Brain microvascular endothelial cell (primary cell): ENCODE measurements at regions not wholly inside any gene's neighbourhood (a gene's known extent, or its start where the extent isn't known, plus 50 kb on each side); places are given as distances from the start of the nearest gene placed in this dataset.

Experiments used
- DNase-seq: peaks from one replicate; pipeline ENCODE4 v3.0.0-alpha.2; 2020
- H3K27ac ChIP-seq: fragments of 250-450 bp; sonication (Bioruptor Pico); 2 replicates; pipeline ENCODE4 v1.5.1; 2020; ENCODE audit warnings: mild to moderate bottlenecking, moderate library complexity
- H3K27me3 ChIP-seq: fragments of 250-450 bp; sonication (Bioruptor Pico); replicated peaks from 2 replicates; pipeline ENCODE4 v1.5.1; 2020; ENCODE audit warnings: mild to moderate bottlenecking
- H3K36me3 ChIP-seq: fragments of 250-450 bp; sonication (Bioruptor Pico); replicated peaks from 2 replicates; pipeline ENCODE4 v1.5.1; 2020; ENCODE audit warnings: mild to moderate bottlenecking
- H3K4me3 ChIP-seq: 2 replicates; pipeline ENCODE4 v1.5.1; 2011; ENCODE audit warnings: low read depth, mild to moderate bottlenecking, control low read depth, low read length, moderate library complexity
- in situ Hi-C: cut with HindIII; loops from 2 replicates; pipeline ENCODE4 v1.10.0; 2017; ENCODE audit warnings: low sequenced_read_pairs, low pct_ligation_motif_present
- TF ChIP-seq, protein P1 (sequence below): IDR thresholded peaks from 2 replicates; pipeline ENCODE4 v1.5.1; 2011; ENCODE audit warnings: low read depth, mild to moderate bottlenecking, moderate library complexity, low read length, control low read depth, inconsistent platforms; ENCODE audit errors: missing control alignments

DNA sequence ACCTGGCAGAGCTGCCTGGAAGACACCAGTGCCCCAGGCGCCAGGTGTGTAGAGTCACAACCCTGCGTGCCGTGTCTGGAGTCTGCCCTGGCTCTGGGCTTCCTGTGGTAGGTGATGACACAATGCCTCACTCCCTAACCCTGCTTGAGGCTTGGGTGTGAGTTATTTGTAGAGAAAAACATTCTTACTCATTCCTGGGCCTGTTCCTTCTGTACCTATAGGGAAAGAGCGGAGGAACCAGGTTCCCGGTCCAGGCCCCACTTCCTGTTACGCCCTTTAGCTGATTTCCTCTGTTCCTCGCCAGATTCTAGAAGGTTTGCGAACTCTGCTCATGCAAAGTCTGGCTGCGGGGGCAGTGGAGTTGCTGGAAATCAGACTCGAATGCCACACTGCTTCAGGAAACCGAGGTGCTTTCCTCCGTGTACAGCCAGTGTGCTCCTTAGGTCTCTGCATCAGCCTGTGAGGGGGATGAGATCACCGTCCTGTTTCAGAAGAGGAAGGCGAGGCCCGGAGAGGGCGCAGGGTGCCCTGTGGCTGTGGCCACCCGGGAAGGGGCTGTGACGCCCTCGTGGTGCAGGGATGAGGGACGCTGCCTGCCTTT is 67.1 kb upstream of the DUSP22 start:
- H3K4me3 ChIP-seq = no peak overlapping the region
- peaks cover 3% of the 10 kb centered on the region for H3K27me3 ChIP-seq
- H3K36me3 ChIP-seq = no peaks in the 10 kb centered on the region
- TF ChIP-seq, protein P1, sequence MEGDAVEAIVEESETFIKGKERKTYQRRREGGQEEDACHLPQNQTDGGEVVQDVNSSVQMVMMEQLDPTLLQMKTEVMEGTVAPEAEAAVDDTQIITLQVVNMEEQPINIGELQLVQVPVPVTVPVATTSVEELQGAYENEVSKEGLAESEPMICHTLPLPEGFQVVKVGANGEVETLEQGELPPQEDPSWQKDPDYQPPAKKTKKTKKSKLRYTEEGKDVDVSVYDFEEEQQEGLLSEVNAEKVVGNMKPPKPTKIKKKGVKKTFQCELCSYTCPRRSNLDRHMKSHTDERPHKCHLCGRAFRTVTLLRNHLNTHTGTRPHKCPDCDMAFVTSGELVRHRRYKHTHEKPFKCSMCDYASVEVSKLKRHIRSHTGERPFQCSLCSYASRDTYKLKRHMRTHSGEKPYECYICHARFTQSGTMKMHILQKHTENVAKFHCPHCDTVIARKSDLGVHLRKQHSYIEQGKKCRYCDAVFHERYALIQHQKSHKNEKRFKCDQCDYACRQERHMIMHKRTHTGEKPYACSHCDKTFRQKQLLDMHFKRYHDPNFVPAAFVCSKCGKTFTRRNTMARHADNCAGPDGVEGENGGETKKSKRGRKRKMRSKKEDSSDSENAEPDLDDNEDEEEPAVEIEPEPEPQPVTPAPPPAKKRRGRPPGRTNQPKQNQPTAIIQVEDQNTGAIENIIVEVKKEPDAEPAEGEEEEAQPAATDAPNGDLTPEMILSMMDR = no peak
- in situ Hi-C loops = no loop called here
- no peak for DNase-seq
- H3K27ac ChIP-seq = no peak overlapping the region

DNA sequence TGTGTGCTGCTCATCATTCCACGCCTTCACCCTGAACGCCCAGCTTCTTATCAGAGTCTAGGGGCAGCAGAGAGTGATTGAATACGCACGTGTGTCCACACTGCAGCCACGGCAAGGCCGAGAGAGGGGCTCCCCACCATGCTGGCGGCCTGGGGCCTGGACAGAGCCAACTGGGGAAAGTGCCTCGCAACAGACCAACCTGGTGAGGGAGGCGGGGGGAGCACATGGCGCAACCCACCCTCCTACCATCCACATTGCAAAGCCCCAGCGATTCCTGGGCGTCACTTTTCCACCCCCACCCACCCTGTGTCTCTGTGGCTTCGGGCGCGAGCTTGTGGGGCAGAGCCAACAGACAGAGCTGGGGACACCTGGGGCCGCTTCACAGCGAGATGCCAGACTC is 66.4 kb upstream of the DUSP22 start:
- H3K27ac ChIP-seq = no peak overlapping the region
- no peak overlapping the region for H3K4me3 ChIP-seq

DNA sequence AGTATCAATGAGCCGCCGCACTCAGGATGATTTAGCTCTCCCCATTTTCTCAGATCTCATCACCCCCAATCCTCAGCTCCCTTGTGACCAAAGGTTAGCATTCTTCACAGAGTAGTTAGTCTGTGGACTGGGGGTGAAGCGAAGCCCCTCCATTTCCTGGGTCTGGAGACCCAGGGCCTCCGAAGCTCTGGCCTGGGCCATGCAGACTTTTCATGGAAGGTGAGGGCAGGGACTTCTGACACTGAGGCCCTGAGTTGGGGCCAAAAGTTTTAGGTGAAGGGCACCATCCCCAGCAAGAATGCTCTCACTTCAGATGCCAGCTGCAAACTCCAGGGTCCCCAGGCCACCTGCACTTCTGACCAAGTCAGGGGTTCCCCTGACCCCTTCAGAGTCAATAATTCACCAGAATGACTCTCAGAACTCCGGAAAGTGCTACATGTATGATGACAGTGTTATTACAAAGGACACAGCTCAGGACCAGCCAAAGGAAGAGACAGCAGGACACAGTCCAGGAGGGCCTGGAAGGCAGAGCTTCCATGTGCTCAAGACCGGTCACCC is 65.7 kb upstream of the DUSP22 start:
- TF ChIP-seq, protein P1 = no peak
- H3K27me3 ChIP-seq = peaks cover 3% of the 10 kb centered on the region
- in situ Hi-C loops = no loop called here
- no peak for DNase-seq
- no peak overlapping the region for H3K4me3 ChIP-seq
- H3K36me3 ChIP-seq = no peaks in the 10 kb centered on the region
- no peak overlapping the region for H3K27ac ChIP-seq

More for the DNA sequence above, 66.4 kb upstream of the DUSP22 start:
- in situ Hi-C loops = no loop called here
- Histone ChIP-seq H3K27me3 (peaks cover 3% of the 10 kb centered on the region), H3K36me3 (no peaks in the 10 kb centered on the region)
- TF ChIP-seq, protein P1 = no peak
- DNase-seq = no peak

DNA sequence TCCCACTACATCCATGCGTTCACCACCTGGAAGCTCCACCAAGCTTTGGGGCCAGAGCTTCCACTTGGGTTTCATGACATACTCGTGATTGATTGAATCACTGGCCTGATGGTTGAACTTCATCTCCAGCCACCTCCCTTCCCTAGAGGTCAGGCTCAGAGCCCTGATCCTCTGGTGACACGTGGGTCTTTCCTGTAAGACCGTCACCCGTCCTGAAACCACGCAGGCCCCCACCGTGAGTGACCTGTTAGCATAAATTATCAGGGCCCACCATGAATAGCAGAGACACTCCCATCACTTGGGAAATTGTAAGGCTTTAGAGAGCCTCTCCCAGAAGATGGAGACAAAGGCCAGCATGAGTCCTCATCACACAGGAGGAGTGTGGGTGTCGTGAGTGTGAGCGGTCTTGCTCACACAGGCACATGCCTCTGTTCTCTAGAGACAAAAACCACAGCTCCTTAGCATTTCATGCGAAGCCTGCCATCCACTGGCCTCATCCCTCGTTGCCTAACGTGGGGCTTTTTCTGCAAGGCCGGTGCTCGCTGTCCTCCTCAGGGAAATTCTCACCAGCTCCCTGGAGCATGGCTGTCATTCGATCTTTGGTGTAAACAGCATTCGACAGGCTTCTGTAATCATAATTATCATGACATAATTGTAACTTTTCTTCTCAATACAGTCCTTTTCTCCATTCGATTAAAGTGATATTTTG is 65.1 kb upstream of the DUSP22 start:
- H3K27ac ChIP-seq = no peak overlapping the region
- no peak overlapping the region for H3K4me3 ChIP-seq
- H3K36me3 ChIP-seq = no peaks in the 10 kb centered on the region
- peaks cover 3% of the 10 kb centered on the region for H3K27me3 ChIP-seq
- peak; percentile 8 for DNase-seq
- in situ Hi-C loops = no loop called here
- TF ChIP-seq, protein P1 = no peak

DNA sequence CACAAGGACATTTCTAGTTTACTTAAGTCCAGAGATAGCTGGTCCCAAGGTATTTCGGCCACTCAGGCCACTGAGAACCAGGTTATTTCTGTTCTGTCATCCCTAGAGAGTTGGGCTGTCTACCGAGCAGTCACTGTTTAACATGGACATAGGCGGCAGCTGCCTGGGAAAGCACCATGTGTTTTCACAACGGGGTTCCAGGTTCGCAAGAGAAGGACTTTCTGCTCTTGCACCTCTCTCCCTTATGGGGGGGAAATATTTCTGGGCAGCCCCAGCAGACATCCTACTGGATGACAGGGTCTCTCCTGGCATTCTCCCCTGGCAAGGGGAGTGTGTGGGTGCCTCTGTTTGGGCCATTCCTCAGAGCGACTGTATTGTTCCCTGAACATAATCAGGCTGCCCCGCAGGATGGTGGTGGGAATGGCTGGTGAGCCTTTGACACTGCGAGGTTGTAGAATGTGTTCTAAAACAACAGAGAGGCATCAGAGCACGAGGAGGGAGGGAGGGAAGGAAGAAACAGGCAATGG is 64.4 kb upstream of the DUSP22 start:
- H3K27me3 ChIP-seq = peaks cover 3% of the 10 kb centered on the region
- H3K4me3 ChIP-seq = no peak overlapping the region
- no peak overlapping the region for H3K27ac ChIP-seq
- H3K36me3 ChIP-seq = no peaks in the 10 kb centered on the region
- TF ChIP-seq, protein P1 = no peak
- in situ Hi-C loops = no loop called here
- no peak for DNase-seq
